HG02840 (cell line): ENCODE measurements at regions not wholly inside any gene's neighbourhood (a gene's known extent, or its start where the extent isn't known, plus 50 kb on each side); places are given as distances from the start of the nearest gene placed in this dataset.
"Not testable (repeated sequence)": the region's sequence is repeated elsewhere in the genome, so short reads cannot be mapped to it uniquely, and the experiment has no call there.

Source experiments
- ATAC-seq: cut with Tn5 transposase; IDR thresholded peaks from one replicate; pipeline ENCODE4 v1.9.1; 2021; ENCODE audit warnings: mild to moderate bottlenecking, moderate library complexity, moderate number of reproducible peaks; ENCODE audit not compliant: unreplicated experiment, low FRiP score

DNA sequence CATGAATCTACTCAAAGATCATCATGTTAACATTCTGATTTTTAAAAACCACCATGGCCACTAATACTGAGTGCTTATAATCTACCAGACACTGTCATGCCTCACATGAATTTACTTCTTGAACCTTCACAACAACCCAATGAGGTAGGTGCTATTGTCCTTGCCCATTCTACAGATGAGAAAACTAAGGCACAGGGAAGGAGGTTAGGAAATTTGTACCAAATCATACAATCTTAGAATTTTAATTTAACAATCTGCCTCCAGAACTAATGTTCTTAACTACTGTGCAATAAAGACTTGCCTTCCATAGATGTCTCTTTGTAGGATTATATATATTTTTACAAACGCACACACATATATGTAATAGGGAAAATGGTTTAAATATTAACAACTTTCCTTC is 269.5 kb downstream of the ALDH8A1 start:
- ATAC-seq = no peak

- no peak for ATAC-seq
These were observed 269.9 kb downstream of the ALDH8A1 start for GRCh38 chr6:134680021-134680420.

DNA sequence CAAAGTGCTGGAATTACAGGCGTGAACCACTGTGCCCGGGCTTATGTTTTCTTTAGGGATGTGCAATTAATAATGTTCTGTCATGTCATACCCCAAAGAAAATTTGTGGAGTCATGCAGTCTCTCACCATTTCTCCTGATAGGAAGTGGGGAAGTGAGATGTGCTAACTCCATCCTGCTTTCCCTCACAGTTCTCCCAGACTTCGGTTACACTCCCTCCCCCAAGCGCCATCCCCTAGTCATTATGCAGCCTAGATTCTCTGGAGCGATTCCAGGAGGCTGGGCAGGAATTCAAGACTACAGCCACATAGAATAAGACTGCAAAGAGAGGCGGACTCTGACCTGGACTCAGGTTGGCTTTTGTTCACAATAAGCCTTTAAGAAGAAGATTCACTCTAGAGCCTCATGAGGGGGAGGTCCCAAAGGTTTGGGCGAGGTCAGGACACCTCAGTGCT is 271.4 kb downstream of the ALDH8A1 start:
- no peak for ATAC-seq

DNA sequence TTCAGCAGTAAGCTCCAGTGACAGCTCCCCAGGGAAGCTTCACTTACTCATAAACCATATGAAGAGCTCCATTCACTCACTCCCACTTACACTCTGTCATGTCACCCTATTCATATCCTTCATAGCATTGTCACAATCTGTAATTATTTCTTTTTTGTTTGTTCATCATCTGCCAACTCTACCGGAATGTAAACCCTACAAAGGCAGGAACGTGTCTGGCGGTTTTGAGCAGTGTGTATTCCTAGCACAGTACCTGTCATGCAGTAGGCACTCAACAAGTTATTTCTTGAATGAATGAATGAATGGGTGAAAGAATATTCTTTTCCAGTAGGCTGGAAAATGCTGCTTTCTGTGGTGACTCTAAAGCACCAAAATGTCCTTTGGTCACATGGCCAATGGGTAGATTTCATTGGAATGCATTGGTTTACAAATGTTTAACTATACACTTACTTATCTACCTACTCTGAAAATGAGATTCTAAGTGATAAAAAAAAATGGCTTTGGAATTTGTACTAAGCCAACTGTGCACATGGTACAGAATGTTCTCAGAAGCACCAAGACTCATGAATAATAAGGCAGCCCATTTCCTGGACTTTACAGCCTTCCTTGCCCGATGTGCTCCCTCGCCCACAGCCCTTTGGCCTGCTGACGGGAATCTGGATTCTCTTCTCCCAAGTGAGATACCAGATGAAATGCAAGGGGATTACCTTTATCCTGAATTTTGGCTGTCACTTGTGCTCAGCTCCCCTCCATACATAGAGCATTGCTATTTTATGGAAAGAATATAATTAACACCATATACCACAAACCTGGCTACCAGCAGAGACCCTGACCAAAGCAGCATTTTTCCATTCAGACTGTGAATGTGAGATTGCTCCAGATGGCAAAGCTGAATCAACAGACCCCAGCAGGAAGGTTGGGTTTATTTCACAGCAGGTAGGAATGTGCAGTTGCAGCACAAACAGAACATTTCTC is 273.3 kb downstream of the ALDH8A1 start:
- ATAC-seq = no peak

- ATAC-seq = no peak
These were observed 274.5 kb downstream of the ALDH8A1 start for GRCh38 chr6:134675110-134676054.

GRCh38 chr6:134674562-134674961 is 275.3 kb downstream of the ALDH8A1 start:
- ATAC-seq = no peak

- ATAC-seq = no peak
These were observed 280.4 kb downstream of the ALDH8A1 start for GRCh38 chr6:134669485-134669884.

- ATAC-seq = no peak
These were observed 282.8 kb downstream of the ALDH8A1 start for GRCh38 chr6:134667111-134667510.

DNA sequence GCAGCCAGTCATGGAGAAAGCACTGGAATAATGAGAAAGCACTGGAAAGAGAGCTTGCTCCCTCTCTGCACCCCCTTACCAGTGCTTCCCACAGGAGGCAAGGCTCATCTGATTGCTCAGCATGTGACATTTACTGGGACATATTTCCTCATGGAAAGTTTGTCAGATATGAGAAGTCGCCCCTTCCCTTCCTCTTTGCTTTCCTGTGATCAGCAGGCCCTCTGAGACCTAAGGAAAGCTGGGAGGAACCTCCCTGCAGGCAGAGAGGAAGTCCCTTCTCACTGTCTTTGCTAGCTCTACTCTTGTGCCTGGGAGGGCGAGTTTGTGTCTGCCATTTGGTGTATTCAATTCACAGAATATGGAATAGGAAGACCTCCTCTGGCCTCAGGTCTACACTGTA is 283.8 kb downstream of the ALDH8A1 start:
- ATAC-seq = no peak

DNA sequence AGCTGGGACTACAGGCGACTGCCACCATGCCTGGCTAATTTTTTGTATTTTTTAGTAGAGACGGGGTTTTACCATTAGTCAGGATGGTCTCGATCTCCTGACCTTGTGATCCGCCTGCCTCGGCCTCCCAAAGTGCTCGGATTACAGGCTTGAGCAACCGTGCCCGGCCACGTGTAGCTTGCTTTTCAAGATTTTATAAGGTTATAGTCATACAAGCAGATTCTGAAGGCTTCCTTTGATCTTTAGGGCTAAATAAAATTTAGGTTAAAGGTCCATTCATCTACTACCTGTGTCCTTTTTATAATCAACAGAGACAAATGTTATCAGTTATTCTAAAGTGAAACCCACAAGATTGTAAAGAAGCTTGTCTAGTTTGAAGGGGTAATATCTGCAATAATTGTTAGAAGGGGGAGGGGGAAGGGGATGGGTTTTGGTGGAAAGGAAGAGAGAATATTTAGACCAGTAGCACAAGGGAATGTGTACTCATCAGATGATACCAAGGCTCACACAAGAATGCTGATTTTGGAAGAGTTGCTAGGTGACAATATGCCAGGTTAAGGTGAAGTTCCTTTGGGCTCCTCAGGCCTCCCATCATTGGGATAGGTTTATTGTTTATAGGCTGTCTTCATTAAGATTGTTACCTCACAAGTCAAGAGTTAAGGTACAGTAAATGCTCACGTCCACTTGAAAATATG is 284.7 kb downstream of the ALDH8A1 start:
- ATAC-seq = no peak

DNA sequence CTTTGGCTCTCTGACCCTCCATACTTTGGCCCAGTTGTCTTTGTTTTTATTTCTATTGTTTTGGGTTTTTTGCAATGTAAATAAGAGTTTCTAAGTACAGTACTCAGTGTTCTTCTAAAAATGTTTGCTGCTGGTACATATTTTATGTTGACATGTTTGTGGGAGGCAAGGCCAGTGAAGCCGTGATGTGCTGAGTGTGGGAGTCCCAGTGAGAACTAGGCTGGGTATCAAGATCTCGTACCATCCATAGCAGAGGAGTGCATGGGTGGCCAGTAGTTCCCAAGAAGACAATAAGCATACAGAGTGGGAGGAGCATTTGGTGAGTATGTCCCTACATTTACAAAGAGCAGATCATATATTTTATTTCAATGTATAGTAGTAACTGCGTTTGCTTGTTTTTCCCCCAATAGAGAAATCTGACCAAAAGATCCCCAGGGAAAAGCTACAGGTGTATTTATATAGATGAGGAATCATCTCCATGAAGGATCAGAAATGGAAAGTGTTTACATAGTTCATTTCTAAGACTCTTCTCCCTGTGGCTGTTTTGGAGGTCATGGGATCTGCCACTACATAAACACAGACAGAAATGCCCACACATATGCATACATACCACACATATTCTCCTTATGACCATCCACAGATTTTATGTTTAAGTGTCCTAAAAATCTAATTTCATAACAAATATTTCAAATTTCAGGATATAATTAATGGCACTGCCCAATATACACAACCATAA is 285.9 kb downstream of the ALDH8A1 start:
- ATAC-seq = no peak

DNA sequence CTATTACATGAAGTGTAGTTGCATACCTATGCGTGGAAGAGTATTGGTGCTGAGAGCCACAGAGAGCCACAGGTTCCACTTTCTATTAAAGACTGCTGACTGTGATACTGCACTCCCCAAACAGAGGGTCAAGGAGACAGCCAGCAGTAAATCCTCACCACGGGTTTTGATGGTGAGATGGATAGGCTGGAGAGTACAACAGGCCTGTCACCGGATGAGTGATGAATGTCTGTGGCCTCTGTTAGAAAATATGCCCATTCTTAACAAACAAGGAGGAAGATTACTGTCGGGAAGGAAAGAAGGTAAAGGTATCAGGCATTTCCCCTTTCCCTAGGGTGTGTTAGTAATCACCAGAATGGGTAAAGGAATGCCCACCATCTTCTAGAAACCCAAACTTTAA is 286.5 kb downstream of the ALDH8A1 start:
- ATAC-seq = no peak

DNA sequence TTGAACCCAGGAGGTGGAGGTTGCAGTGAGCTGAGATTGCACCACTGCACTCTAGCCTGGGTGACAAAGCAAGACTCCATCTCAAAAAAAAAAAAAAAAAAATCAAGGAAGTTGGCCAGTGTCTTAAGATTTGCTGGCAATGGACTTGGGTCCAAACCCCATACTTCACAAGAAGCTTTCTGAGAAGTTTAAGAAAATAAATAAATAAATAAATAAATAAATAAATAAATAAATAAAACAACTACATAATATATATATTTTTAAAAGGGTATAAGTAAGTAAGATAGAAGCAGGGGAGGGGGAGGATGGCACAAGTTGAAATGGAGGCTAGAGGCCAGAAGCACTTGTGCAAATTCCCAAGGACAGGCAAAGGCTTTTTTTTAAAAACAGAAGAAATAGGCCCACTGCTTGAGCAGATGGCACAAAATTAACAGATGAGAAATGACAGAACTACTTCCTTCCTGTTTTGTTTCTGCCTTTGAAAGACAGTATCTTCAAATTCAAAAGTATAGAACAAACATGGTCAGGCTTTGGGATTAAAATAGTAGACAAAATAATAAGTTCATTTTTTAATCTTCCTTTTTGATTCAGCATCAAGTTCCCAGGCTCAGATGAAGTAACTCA is 287.7 kb downstream of the ALDH8A1 start:
- ATAC-seq = no peak

DNA sequence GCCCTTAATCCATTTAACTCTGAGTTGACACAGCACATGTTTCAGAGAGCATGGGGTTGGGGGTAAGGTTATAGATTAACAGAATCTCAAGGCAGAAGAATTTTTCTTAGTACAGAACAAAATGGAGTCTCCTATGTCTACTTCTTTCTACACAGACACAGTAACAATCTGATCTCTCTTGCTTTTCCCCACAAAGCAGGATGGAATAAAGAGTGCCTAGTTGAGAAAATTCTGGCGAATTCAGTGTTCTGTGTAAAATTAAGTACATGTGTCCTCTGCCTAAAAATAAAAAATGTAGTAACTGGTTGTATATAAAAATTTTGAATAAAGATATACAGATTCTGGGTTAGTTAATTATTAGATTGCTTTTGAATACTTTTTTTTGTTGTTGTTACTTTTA is 290.0 kb downstream of the ALDH8A1 start:
- not testable (repeated sequence) for ATAC-seq

GRCh38 chr6:134658596-134658995 is 291.3 kb downstream of the ALDH8A1 start:
- ATAC-seq = no peak

DNA sequence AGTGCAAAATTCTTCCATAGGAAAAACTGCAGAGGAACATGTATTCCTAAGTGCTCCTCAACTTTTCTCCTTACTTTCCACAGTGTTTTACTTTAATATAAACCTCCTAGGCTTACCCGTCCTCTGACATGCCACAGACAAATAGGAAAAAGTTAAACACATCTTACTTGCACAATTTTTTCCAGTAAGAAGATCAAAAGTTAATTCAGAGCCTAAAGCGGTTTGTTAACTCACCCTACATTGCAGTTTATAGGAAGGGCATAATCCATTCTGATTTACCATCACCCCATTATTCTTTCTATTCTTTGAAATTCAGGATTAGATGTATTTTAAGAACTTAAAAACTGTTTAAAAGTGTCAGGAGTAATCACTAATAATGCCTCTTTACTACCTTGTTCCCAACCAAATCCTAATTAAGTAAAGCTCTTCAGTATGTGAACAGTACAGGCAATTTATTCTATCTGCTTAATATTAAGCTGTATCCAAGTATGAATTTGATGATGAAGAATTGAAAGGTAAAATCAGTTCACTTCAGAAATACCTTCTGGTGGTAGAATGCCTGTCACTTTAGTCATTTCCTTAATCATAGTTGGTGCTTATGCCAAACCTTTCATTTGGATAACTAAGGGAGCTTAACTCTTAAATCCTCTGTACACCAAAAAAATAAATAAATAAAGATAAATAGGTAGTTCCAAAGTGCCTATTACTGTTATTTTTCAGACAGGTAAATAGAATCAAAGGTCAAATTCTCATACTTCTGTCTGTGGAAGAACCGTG is 292.0 kb downstream of the ALDH8A1 start:
- ATAC-seq = no peak

- ATAC-seq = no peak
These were observed 292.6 kb downstream of the ALDH8A1 start for GRCh38 chr6:134657343-134657742.

DNA sequence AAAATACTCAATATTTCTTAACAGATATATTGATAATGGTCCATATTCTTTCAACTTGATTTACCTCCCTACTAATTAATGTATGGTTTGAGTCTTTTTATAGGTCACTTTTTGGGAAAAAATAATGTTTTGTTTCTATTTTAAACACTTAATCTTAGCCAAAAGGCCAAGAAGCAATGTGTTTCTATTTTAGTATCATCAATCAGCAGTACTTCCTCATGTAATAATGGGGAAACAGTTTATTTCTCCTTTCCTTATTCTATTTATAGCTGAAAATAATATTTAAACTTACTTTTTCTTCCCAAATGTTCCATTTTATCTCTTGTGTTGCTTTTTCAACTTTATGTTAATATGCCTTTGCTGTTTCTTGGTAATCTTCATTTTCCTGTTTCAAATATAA is 295.1 kb downstream of the ALDH8A1 start:
- no peak for ATAC-seq

DNA sequence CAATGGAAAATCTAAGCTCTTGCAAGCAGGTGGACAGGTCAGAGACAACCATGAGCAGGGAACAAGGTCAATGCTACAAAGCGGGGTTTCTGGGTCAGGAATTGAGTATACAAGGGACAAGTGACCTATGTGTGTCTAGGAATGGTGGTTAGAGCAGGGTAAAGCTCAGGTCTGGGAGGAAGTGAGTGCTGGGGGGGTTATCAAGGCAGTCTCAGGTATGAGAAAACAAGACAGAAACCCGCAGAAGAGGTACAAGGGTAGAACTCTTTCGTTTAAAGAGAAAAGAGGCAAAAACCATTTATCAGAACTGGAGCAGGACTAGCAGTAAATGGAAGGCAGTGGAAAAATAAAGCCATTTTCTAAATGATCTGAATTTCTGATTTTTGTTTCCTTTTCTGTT is 298.4 kb downstream of the ALDH8A1 start:
- no peak for ATAC-seq
